ENCODE measurements at regions not wholly inside any gene's neighbourhood (a gene's known extent, or its start where the extent isn't known, plus 50 kb on each side); places are given as distances from the start of the nearest gene placed in this dataset.

GRCh38 chr9:79173932-79174331 is 397.8 kb upstream of the TLE4 start:
- 93 to 96% methylated on average over 3 of the region's 3 CpGs for WGBS, 2 donors
- intact Hi-C loops (cut with DNase I), result no loop called here
- Histone ChIP-seq H3K27ac (no peak overlapping the region), H3K4me1 (no peaks in the 10 kb centered on the region), H3K9me3 (no peaks in the 10 kb centered on the region), H3K4me3 (replicated peaks in 1 of 3) (no peak overlapping the region), H3K27me3 (no peaks in the 10 kb centered on the region), H3K36me3 (no peaks in the 10 kb centered on the region)
- TF ChIP-seq POLR2A (IDR thresholded peaks at IDR 0.05) (no peak), CTCF (IDR thresholded peaks at IDR 0.05) (no peak)
- DNase-seq, result no peak

GRCh38 chr9:79176014-79176697 is 395.6 kb upstream of the TLE4 start:
- no peaks in the 10 kb centered on the region for H3K27me3 ChIP-seq
- TF ChIP-seq POLR2A (IDR thresholded peaks at IDR 0.05) (no peak), CTCF (IDR thresholded peaks at IDR 0.05) (no peak)
- 41 to 57% methylated on average over 4 of the region's 4 CpGs for WGBS, 2 donors
- DNase-seq, result no peak
- H3K4me3 ChIP-seq (replicated peaks in 1 of 3), result no peak overlapping the region
- H3K9me3 ChIP-seq, result no peaks in the 10 kb centered on the region
- intact Hi-C loops (cut with DNase I), result no loop called here
- H3K27ac ChIP-seq, result no peak overlapping the region
- H3K36me3 ChIP-seq, result no peaks in the 10 kb centered on the region
- no peaks in the 10 kb centered on the region for H3K4me1 ChIP-seq

GRCh38 chr9:79184831-79185230 is 386.9 kb upstream of the TLE4 start:
- no peak for DNase-seq
- no peaks in the 10 kb centered on the region for H3K27me3 ChIP-seq
- no peaks in the 10 kb centered on the region for H3K4me1 ChIP-seq
- 57 to 64% methylated on average over 2 of the region's 2 CpGs for WGBS, 2 donors
- no peaks in the 10 kb centered on the region for H3K36me3 ChIP-seq
- no peak for TF ChIP-seq CTCF (IDR thresholded peaks at IDR 0.05)
- no peak for TF ChIP-seq POLR2A (IDR thresholded peaks at IDR 0.05)
- no peak overlapping the region for H3K4me3 ChIP-seq (replicated peaks in 1 of 3)
- intact Hi-C loops (cut with DNase I), result no loop called here
- no peaks in the 10 kb centered on the region for H3K9me3 ChIP-seq
- no peak overlapping the region for H3K27ac ChIP-seq

- no peak for TF ChIP-seq POLR2A (IDR thresholded peaks at IDR 0.05)
- TF ChIP-seq CTCF (IDR thresholded peaks at IDR 0.05), result no peak
- Histone ChIP-seq H3K4me3 (replicated peaks in 1 of 3) (no peak overlapping the region), H3K4me1 (no peaks in the 10 kb centered on the region), H3K27ac (no peak overlapping the region), H3K36me3 (no peaks in the 10 kb centered on the region), H3K9me3 (no peaks in the 10 kb centered on the region), H3K27me3 (no peaks in the 10 kb centered on the region)
- intact Hi-C loops (cut with DNase I), result no loop called here
- no peak for DNase-seq
These were observed 385.9 kb upstream of the TLE4 start for GRCh38 chr9:79185866-79186265.

- Histone ChIP-seq H3K27me3 (no peaks in the 10 kb centered on the region), H3K4me3 (replicated peaks in 1 of 3) (no peak overlapping the region), H3K36me3 (no peaks in the 10 kb centered on the region), H3K4me1 (no peaks in the 10 kb centered on the region), H3K27ac (no peak overlapping the region), H3K9me3 (no peaks in the 10 kb centered on the region)
- TF ChIP-seq POLR2A (IDR thresholded peaks at IDR 0.05) (no peak), CTCF (IDR thresholded peaks at IDR 0.05) (no peak)
- 56 to 77% methylated on average over 3 of the region's 3 CpGs for WGBS, 2 donors
- intact Hi-C loops (cut with DNase I), result no loop called here
- no peak for DNase-seq
These were observed 382.2 kb upstream of the TLE4 start for GRCh38 chr9:79189511-79189924.

Data from thyroid gland (tissue), 4 donors.